ENCODE measurements at regions not wholly inside any gene's neighbourhood (a gene's known extent, or its start where the extent isn't known, plus 50 kb on each side); places are given as distances from the start of the nearest gene placed in this dataset.

DNA sequence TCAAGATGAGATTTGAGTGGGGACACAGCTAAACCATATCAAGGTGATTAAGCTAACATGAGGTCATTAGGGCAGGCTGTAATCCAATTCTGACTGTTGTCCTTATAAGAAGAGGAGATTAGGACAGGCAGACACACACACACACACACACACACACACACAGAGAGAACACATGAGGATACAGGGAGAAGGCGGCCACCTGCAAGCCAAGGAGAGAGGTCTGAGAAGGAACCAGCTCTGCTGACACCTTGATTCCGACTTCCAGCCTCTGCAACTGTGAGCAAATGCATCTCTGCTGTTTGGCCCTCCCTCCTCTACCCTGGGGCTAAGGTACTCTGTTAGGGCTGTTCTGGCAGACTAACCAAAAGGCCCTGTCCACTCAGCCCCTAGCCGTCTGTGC is 112.5 kb upstream of the GSC start:
- H3K4me3 ChIP-seq (ENCODE audit: low read depth, low read length), result no peak overlapping the region
- TF ChIP-seq, protein P1, sequence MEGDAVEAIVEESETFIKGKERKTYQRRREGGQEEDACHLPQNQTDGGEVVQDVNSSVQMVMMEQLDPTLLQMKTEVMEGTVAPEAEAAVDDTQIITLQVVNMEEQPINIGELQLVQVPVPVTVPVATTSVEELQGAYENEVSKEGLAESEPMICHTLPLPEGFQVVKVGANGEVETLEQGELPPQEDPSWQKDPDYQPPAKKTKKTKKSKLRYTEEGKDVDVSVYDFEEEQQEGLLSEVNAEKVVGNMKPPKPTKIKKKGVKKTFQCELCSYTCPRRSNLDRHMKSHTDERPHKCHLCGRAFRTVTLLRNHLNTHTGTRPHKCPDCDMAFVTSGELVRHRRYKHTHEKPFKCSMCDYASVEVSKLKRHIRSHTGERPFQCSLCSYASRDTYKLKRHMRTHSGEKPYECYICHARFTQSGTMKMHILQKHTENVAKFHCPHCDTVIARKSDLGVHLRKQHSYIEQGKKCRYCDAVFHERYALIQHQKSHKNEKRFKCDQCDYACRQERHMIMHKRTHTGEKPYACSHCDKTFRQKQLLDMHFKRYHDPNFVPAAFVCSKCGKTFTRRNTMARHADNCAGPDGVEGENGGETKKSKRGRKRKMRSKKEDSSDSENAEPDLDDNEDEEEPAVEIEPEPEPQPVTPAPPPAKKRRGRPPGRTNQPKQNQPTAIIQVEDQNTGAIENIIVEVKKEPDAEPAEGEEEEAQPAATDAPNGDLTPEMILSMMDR (IDR thresholded peaks at IDR 0.05; ENCODE audit: insufficient read depth, low read length), result no peak
- DNase-seq (ENCODE audit: low read depth), result no peak

DNA sequence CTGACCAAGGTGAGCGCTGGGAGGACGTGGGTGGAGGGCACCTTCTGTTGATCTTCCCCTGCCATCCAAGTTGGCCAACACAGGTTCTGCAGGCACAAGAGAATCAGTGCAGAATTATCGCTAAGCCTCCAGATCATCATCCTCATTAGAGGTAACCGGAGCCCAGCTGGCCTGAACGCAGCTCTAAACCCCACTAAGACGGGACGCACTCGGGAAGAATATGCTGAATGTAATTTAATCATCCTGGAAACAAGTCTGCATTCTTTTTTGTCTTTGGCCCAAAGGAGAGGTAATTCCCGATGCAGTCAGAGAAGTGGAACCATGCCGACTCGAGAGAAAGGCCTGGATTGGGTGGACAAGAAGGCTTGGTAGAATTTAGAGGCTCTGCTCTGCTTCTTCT is 111.0 kb upstream of the GSC start:
- no peak overlapping the region for H3K4me3 ChIP-seq (ENCODE audit: low read depth, low read length)
- TF ChIP-seq, protein P1 (IDR thresholded peaks at IDR 0.05; ENCODE audit: insufficient read depth, low read length), result no peak
- no peak for DNase-seq (ENCODE audit: low read depth)

DNA sequence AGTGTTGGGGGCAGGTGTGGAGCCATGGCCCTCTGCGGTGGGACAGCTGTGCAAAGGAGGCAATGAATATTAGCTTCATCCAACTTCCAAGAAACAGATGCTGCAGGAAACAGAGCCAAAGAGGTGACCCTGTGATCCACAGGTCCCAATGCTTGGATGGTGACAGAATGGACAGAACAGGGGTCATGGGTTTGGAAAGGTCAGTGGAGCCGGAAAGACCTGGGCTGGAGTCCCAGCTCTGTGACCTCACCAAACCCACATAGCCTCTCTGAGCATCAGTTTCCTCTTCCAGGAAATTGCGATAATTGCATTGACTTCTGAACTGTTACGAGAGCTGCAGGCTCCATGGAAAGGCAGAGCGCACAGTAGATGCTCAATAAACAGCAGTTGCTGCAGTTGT is 110.2 kb upstream of the GSC start:
- TF ChIP-seq, protein P1 (IDR thresholded peaks at IDR 0.05; ENCODE audit: insufficient read depth, low read length), result no peak
- H3K4me3 ChIP-seq (ENCODE audit: low read depth, low read length), result no peak overlapping the region
- DNase-seq (ENCODE audit: low read depth), result no peak

DNA sequence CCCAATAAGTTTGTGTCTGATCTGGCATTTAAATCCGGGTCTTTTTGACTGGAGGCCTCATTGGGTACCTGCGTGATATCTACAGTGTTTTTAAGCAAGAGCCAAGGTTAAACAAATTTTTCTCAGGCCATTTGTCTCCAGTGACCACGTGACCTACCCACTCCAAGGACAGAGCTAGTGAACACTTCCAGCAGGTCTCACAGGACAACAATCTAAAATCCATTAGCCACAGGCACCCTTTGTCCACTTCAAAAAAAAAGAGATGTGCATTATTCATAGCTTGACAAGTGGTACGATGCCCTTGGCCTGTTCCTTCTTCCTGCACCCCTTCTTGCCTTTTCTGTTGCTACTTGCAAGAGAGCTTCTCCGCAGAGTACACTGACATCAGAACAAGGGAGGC is 109.6 kb upstream of the GSC start:
- no peak for DNase-seq (ENCODE audit: low read depth)
- H3K4me3 ChIP-seq (ENCODE audit: low read depth, low read length), result no peak overlapping the region
- TF ChIP-seq, protein P1 (IDR thresholded peaks at IDR 0.05; ENCODE audit: insufficient read depth, low read length), result no peak

DNA sequence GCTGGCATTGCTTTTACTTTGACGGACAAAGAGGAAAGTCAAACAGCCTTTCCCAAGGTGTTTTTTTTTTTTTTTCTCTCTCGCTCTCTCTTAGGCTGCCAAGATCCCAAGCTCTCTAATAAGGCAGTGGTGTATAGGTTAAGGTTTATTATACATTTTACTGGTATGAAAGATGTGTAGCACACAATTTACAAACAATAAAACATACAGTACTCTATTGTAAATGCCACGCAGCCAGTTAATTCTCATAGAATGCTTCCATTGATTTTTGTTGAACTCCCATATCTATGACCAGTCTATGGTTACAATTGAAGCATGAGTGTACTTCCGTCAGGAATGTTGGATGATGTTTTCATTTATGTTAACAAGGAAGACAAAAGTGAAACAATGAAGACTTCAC is 106.4 kb upstream of the GSC start:
- no peak for DNase-seq (ENCODE audit: low read depth)
- H3K4me3 ChIP-seq (ENCODE audit: low read depth, low read length), result no peak overlapping the region
- TF ChIP-seq, protein P1 (IDR thresholded peaks at IDR 0.05; ENCODE audit: insufficient read depth, low read length), result no peak

DNA sequence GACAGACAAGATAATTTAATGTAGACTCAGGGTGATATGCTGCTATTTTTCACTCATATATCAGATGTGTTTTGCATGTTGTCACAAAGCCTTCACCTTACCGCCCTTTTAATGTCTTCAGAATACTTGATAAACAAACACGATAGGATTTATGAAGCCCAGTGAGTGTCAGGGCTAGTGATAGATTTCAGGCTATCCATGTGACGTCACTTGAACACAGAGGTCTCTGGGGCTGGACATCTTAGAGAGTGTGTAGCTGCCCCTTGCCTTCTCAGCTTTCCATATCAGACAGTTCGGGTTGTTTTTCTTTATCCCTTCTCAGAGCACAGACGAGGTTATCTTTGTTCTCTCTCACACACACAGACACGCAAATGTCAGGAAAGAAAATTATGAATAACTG is 105.3 kb upstream of the GSC start:
- no peak overlapping the region for H3K4me3 ChIP-seq (ENCODE audit: low read depth, low read length)
- no peak for DNase-seq (ENCODE audit: low read depth)
- TF ChIP-seq, protein P1 (IDR thresholded peaks at IDR 0.05; ENCODE audit: insufficient read depth, low read length), result no peak

DNA sequence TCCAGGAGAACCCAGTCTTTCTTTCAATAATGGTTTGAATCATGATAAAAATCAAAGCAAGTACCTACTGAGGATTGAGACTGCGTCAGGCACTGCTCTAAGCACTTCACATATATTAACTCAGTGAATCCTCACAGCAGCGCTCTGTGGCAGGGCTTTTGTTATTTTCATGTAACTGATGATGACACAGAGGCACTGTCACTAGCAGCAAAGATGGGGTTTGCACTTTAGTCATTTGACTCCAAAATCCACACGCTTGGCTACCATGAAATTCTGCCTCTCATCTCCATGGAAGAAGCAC is 98.8 kb upstream of the GSC start:
- DNase-seq (ENCODE audit: low read depth), result no peak
- H3K4me3 ChIP-seq (ENCODE audit: low read depth, low read length), result no peak overlapping the region
- TF ChIP-seq, protein P1 (IDR thresholded peaks at IDR 0.05; ENCODE audit: insufficient read depth, low read length), result no peak
